ENCODE measurements at regions not wholly inside any gene's neighbourhood (a gene's known extent, or its start where the extent isn't known, plus 50 kb on each side); places are given as distances from the start of the nearest gene placed in this dataset.

DNA sequence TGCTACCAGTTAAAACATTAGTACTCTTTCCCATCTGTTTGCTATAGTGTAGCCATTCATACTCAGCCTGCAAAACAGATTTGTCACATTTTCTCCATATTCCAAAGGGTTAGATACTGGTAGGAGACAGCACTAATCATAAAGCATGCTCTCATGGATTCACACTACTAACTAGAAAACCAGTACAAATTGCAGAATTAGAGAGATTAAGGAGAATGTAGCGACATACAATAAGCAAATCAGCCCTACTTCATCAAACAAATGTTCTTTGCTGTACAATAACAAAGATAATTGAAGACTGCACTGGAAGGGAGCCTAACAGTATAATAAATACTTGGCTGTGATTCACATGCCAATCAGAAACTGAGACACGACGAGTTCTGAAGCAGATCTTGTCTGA is 368.0 kb upstream of the PRMT6 start:
- H3K4me3 ChIP-seq (ENCODE audit: low read depth in 1 of 3, low read length in 3 of 3) = no peak overlapping the region
- H3K9me3 ChIP-seq (ENCODE audit: control insufficient read depth in 4 of 4, low read length in 3 of 4) = no peaks in the 10 kb centered on the region
- H3K27me3 ChIP-seq (ENCODE audit: control insufficient read depth in 4 of 4, insufficient read depth in 4 of 4, low read length in 3 of 4) = no peaks in the 10 kb centered on the region
- 54% methylated on average over 3 of the region's 3 CpGs for WGBS
- H3K36me3 ChIP-seq (ENCODE audit: control insufficient read depth in 4 of 4, insufficient read depth in 3 of 4, low read depth in 1 of 4, low read length in 3 of 4) = no peaks in the 10 kb centered on the region
- no peaks in the 10 kb centered on the region for H3K4me1 ChIP-seq (ENCODE audit: control insufficient read depth in 4 of 4, insufficient read depth in 4 of 4, low read length in 3 of 4)
- TF ChIP-seq RXRA (IDR thresholded peaks at IDR 0.05) = no peak
- TF ChIP-seq FOXA1 (IDR thresholded peaks at IDR 0.05) = no peak
- TF ChIP-seq, protein P1, sequence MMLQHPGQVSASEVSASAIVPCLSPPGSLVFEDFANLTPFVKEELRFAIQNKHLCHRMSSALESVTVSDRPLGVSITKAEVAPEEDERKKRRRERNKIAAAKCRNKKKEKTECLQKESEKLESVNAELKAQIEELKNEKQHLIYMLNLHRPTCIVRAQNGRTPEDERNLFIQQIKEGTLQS (IDR thresholded peaks at IDR 0.05) = no peak
- no peak for TF ChIP-seq GABPA (IDR thresholded peaks at IDR 0.05 in 1 of 2, conservative IDR thresholded peaks at IDR 0.05 in 1 of 2)
- no peak for TF ChIP-seq REST (IDR thresholded peaks at IDR 0.05)
- no peak for TF ChIP-seq NR2F2 (IDR thresholded peaks at IDR 0.05)
- no peak for TF ChIP-seq RAD21 (IDR thresholded peaks at IDR 0.05)
- TF ChIP-seq HNF4A (conservative IDR thresholded peaks at IDR 0.05) = no peak
- H3K9ac ChIP-seq (ENCODE audit: low read depth in 1 of 2, low read length in 2 of 2) = no peak overlapping the region
- DNase-seq (ENCODE audit: low spot score) = no peak
- no peak overlapping the region for H3K27ac ChIP-seq (ENCODE audit: low read depth in 1 of 2, low read length in 2 of 2)

GRCh38 chr1:106698660-106699059 is 357.8 kb upstream of the PRMT6 start:
- Histone ChIP-seq H3K27ac (ENCODE audit: low read depth in 1 of 2, low read length in 2 of 2) (no peak overlapping the region), H3K36me3 (ENCODE audit: control insufficient read depth in 4 of 4, insufficient read depth in 3 of 4, low read depth in 1 of 4, low read length in 3 of 4) (no peaks in the 10 kb centered on the region), H3K9me3 (ENCODE audit: control insufficient read depth in 4 of 4, low read length in 3 of 4) (no peaks in the 10 kb centered on the region), H3K4me3 (ENCODE audit: low read depth in 1 of 3, low read length in 3 of 3) (no peak overlapping the region), H3K9ac (ENCODE audit: low read depth in 1 of 2, low read length in 2 of 2) (no peak overlapping the region), H3K4me1 (ENCODE audit: control insufficient read depth in 4 of 4, insufficient read depth in 4 of 4, low read length in 3 of 4) (no peaks in the 10 kb centered on the region), H3K27me3 (ENCODE audit: control insufficient read depth in 4 of 4, insufficient read depth in 4 of 4, low read length in 3 of 4) (no peaks in the 10 kb centered on the region)
- DNase-seq (ENCODE audit: low spot score) = no peak
- TF ChIP-seq RXRA (IDR thresholded peaks at IDR 0.05) (no peak), NR2F2 (IDR thresholded peaks at IDR 0.05) (no peak), SP1 (IDR thresholded peaks at IDR 0.05) (no peak), JUND (IDR thresholded peaks at IDR 0.05) (no peak), TAF1 (conservative IDR thresholded peaks at IDR 0.05) (no peak), REST (IDR thresholded peaks at IDR 0.05) (no peak), CTCF (IDR thresholded peaks at IDR 0.05; ENCODE audit: low read depth, low read length, missing input control) (no peak), HNF4A (conservative IDR thresholded peaks at IDR 0.05) (no peak), FOXA1 (IDR thresholded peaks at IDR 0.05) (no peak), GABPA (IDR thresholded peaks at IDR 0.05 in 1 of 2, conservative IDR thresholded peaks at IDR 0.05 in 1 of 2) (no peak), MAX (IDR thresholded peaks at IDR 0.05) (no peak), EGR1 (IDR thresholded peaks at IDR 0.05; ENCODE audit: low read depth in 2 of 2) (no peak), FOXA2 (IDR thresholded peaks at IDR 0.05) (no peak), YY1 (IDR thresholded peaks at IDR 0.05) (no peak), ZBTB33 (IDR thresholded peaks at IDR 0.05) (no peak), RAD21 (IDR thresholded peaks at IDR 0.05) (no peak), HNF4G (IDR thresholded peaks at IDR 0.05) (no peak)
- TF ChIP-seq, protein P1 (IDR thresholded peaks at IDR 0.05) = no peak

Data from liver (tissue), 8 donors.